SHP77 treated with DMSO at 0.1 percent for 48 hours (cell line): ENCODE measurements at regions not wholly inside any gene's neighbourhood (a gene's known extent, or its start where the extent isn't known, plus 50 kb on each side); places are given as distances from the start of the nearest gene placed in this dataset.
"Not testable (repeated sequence)": the region's sequence is repeated elsewhere in the genome, so short reads cannot be mapped to it uniquely, and the experiment has no call there.

ENCODE experiments used
- DNase-seq: peaks from one replicate; lab custom pipeline; 2025; lab: John Stamatoyannopoulos, UW

- DNase-seq, result no peak
These were observed 185.7 kb downstream of the CGGBP1 start for GRCh38 chr3:87873136-87873535.

GRCh38 chr3:87867001-87867400, 191.8 kb downstream of the CGGBP1 start:
- no peak for DNase-seq

GRCh38 chr3:87856126-87856525, 202.7 kb downstream of the CGGBP1 start:
- DNase-seq, result no peak

- DNase-seq, result no peak
These were observed 203.2 kb downstream of the CGGBP1 start for GRCh38 chr3:87855616-87856015.

- DNase-seq, result no peak
These were observed 203.6 kb downstream of the CGGBP1 start for GRCh38 chr3:87855211-87855610.

GRCh38 chr3:87848003-87848402, 210.8 kb downstream of the CGGBP1 start:
- no peak for DNase-seq

GRCh38 chr3:87837076-87837475, 221.7 kb downstream of the CGGBP1 start:
- DNase-seq, result no peak

GRCh38 chr3:87836026-87836425, 222.8 kb downstream of the CGGBP1 start:
- no peak for DNase-seq

- DNase-seq, result no peak
These were observed 223.6 kb downstream of the CGGBP1 start for GRCh38 chr3:87835236-87835635.

- no peak for DNase-seq
These were observed 224.5 kb downstream of the CGGBP1 start for GRCh38 chr3:87834327-87834726.

GRCh38 chr3:87833039-87833377, 225.8 kb downstream of the CGGBP1 start:
- no peak for DNase-seq

GRCh38 chr3:87828046-87828445, 230.8 kb downstream of the CGGBP1 start:
- DNase-seq, result no peak

GRCh38 chr3:87822563-87822962, 236.2 kb downstream of the CGGBP1 start:
- no peak for DNase-seq

- not testable (repeated sequence) for DNase-seq
These were observed 245.3 kb downstream of the CGGBP1 start for GRCh38 chr3:87813503-87813902.

- no peak for DNase-seq
These were observed 246.9 kb downstream of the CGGBP1 start for GRCh38 chr3:87811953-87812352.

- DNase-seq, result no peak
These were observed 248.3 kb downstream of the CGGBP1 start for GRCh38 chr3:87810452-87811016.

GRCh38 chr3:87805670-87806069, 253.1 kb downstream of the CGGBP1 start:
- DNase-seq, result no peak

- no peak for DNase-seq
These were observed 257.4 kb downstream of the CGGBP1 start for GRCh38 chr3:87801409-87801808.

GRCh38 chr3:87800516-87800915, 258.3 kb downstream of the CGGBP1 start:
- no peak for DNase-seq

GRCh38 chr3:87798567-87798947, 260.2 kb downstream of the CGGBP1 start:
- no peak for DNase-seq

GRCh38 chr3:87797872-87798566, 260.8 kb downstream of the CGGBP1 start:
- DNase-seq, result no peak

- no peak for DNase-seq
These were observed 262.0 kb downstream of the CGGBP1 start for GRCh38 chr3:87796843-87797185.

GRCh38 chr3:87796137-87796842, 262.5 kb downstream of the CGGBP1 start:
- no peak for DNase-seq

GRCh38 chr3:87795701-87796100, 263.1 kb downstream of the CGGBP1 start:
- no peak for DNase-seq
